Skin of body (tissue), 1 donor: ENCODE measurements at regions not wholly inside any gene's neighbourhood (a gene's known extent, or its start where the extent isn't known, plus 50 kb on each side); places are given as distances from the start of the nearest gene placed in this dataset.

Experiments
- DNase-seq: peaks from one replicate; lab custom pipeline; 2025; lab: John Stamatoyannopoulos, UW

GRCh38 chr20:17858450-17859001 lies 110.1 kb downstream of the SNX5 start:
- DNase-seq, result no peak

DNA sequence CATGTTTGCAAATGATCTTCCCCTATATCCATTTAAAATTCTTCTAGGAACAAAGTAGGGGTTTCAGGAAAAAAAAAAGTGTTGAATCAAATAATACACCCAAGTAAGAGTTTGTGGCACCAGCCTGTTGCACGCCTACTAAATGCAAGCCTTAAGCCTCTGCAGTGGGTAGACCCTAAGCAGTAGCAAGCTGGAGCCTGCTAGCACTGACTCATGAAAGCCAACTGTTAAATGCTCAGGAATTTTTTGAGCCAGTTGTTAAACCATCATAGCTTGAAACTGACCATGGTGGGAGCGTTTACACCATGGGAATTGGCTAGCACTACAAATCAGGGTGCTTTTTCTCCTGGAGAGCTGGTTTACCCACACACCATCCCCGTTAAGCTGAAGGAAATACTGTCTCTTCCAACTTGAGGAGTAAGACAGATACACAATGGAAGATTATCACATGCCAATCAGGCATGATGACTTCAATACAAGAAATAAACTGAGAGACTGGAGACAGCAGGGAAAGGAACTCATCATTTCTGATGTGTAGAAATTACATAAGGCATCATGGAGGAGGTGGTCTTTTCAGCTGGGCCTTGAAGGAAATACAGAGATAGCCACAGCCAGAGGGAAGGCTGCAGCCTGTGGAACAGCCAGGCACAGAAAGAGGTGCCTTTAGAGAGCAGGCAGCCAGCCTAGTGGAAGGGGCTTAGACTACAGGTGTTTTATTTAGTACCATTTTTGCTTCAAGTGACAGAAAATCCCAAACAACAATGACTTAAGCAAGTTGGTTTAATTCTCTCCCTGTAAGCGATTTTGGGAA lies 110.8 kb downstream of the SNX5 start:
- no peak for DNase-seq

GRCh38 chr20:17856837-17857605 lies 111.6 kb downstream of the SNX5 start:
- no peak for DNase-seq

DNA sequence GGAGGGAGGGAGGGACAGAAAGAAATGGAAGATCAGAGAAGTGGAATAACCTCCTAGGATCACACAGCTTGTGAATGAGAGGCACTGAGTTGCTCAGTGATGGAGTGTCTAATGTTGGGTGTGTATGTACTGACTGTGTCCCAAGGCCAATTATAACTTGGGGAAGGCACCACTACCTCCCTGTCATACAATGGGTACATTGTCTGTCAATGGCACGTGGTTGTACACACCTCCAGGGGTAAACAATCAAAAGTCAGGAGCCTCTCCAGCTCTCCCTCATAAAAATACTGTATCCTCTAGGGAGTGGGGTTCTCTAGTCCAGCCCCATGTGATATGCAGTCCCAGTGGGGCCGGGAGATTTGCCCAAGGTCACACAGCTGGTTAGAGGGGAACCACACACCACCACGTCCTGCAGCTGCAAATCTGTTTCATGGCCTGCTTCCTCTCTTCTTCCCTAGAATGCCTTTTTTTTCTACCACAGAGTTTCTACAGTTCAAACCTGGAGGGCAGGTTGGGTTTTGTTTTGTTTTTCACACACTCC lies 112.5 kb downstream of the SNX5 start:
- DNase-seq, result no peak

DNA sequence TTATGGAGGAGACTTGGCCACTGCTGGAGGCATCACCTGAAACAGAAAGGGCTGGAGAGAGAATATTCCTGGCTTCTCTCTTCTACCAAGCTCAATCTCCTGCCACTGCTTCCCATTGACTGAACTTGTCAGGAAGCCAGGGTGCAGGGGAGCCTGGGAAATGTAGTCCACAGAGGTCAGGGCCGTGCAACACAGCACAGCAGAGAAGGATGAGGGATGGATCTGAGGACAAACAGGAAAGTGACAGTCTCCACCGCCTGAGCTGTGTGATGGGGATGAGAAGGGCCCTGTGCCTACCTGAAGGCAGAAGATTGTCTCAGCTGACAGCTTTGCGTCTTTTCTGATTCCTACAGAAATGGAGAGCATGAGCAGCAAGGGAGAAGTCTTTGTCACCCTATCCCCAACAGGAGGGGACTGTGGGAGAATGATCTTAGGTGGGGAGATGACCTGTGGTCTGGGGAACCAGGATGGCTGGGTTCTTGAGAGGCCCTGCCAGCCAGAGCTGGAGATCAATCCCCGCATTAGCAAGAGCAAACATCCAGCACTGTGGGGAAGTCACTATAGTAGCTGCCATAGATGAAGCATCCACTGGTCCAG lies 114.2 kb downstream of the SNX5 start:
- DNase-seq, result no peak

DNA sequence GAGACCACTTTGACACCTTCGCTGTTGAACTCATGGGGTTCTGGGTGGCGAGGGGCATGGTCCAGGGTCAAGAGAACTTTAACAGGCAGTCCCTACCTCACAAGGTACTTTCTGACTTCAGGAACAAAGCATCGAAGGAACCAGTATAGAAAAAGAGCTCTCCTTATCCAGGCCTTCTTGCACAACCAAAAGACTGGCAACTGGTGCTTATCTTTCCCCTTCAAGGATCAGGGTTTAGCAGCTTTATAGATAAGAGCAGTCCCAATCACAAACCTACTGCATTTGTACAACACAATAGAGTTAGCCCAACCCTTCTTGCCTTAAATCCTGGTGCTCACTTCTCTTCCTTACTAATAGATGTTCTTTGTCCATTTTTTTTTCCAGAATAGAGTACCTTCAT lies 116.3 kb downstream of the SNX5 start:
- DNase-seq, result no peak

GRCh38 chr20:17850684-17851026 lies 117.9 kb downstream of the SNX5 start:
- no peak for DNase-seq

GRCh38 chr20:17849901-17850683 lies 118.5 kb downstream of the SNX5 start:
- peak; percentile 38 for DNase-seq

- no peak for DNase-seq
Measured at GRCh38 chr20:17849138-17849900, 119.3 kb downstream of the SNX5 start.

- no peak for DNase-seq
Measured at GRCh38 chr20:17848249-17849048, 120.1 kb downstream of the SNX5 start.

- no peak for DNase-seq
Measured at GRCh38 chr20:17845701-17846475, 122.7 kb downstream of the SNX5 start.

GRCh38 chr20:17844549-17845298 lies 123.9 kb downstream of the SNX5 start:
- no peak for DNase-seq

- DNase-seq, result no peak
Measured at GRCh38 chr20:17844133-17844429, 124.5 kb downstream of the SNX5 start.

GRCh38 chr20:17843246-17844132 lies 125.1 kb downstream of the SNX5 start:
- DNase-seq, result no peak

DNA sequence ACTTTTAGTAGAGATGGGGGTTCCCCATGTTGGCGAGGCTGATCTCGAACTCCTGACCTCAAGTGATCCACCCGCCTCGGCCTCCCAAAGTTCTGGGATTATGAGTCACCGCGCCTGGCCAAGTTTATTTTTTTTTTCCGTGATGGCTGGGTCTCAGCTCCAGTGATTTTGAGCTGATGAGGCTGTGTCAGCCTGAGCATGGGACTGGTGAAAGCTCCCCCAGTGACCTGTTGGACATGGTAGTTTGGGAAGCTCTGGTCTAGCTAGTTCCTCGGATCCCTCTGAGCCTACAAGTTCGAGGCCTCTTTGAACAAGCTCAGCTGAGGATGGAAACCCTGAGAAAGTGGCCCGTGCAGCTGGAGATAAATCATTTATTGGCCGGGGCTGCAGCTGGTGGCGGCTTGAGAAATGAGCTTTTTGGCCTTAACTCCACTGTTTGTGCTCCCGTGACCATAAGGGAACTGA lies 126.8 kb downstream of the SNX5 start:
- DNase-seq, result peak; percentile 69

DNA sequence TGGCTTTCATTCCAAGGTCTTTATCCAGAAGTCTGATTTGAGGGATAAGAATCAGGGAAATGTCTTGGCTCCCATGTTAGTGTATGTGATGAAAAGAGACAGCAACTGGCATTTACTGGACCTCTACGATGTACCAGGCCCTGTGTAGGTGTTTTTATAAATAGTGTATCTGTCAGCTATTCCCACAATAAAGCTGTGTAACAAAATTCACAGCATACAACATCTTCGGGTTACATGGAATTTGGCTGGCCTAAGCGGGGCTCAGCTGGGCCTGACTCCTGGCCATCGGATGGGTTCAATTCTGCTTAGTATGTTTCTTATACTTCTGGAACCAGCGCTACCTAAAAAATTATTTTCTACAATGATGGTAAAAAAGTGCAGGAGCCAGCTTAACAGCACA lies 128.2 kb downstream of the SNX5 start:
- no peak for DNase-seq

- DNase-seq, result no peak
Measured at GRCh38 chr20:17838921-17839320, 129.7 kb downstream of the SNX5 start.
